HG02588 (cell line): ENCODE measurements at regions not wholly inside any gene's neighbourhood (a gene's known extent, or its start where the extent isn't known, plus 50 kb on each side); places are given as distances from the start of the nearest gene placed in this dataset.
"Not testable (repeated sequence)": the region's sequence is repeated elsewhere in the genome, so short reads cannot be mapped to it uniquely, and the experiment has no call there.

Experiments
- ATAC-seq: cut with Tn5 transposase; IDR thresholded peaks from one replicate; pipeline ENCODE4 v1.9.1; 2021; ENCODE audit warnings: mild to moderate bottlenecking, moderate library complexity; ENCODE audit not compliant: unreplicated experiment

DNA sequence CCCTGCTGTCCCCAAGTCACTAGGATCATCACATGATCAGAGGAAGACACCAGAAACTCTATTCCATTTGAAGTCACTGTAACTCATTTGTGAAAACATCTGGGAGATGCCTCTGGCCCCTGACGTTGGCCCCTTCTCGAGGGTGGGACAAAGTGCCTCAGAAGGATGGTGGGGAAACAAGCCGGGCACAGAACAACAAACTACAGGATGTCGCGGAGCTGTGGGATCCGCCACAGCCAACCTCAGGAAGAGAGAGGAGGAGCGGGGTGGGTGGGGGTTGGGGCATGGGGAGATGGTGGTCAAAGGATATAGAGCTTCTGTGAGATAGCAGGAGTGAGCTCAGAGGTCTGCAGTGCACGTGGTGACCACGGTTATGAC is 265.6 kb upstream of the TCERG1L start:
- no peak for ATAC-seq

- ATAC-seq: no peak
These were observed 266.4 kb upstream of the TCERG1L start for GRCh38 chr10:131577786-131578471.

DNA sequence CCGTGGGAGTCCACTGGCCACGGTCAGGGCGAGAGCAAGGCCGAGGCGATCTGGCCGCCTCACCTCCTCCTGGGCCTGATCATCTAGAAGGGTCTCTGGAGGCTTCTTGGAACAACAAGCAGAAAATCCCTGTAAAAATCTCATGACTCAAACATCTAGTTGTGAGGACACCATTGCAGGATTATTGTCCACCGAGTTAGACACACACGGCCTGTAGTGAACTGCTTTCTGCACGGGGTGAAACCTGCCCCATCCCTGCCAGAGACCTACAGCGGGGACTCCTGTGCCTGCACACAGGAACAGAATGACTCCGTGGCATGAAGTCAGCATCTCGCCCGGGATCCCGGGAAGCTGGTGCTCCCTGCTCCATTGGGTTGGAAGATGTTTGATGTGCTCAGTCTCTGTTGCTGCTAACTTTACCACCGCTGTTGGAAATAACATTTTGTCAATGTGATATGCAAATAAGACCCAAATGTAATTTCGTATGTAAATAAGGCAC is 267.0 kb upstream of the TCERG1L start:
- no peak for ATAC-seq

DNA sequence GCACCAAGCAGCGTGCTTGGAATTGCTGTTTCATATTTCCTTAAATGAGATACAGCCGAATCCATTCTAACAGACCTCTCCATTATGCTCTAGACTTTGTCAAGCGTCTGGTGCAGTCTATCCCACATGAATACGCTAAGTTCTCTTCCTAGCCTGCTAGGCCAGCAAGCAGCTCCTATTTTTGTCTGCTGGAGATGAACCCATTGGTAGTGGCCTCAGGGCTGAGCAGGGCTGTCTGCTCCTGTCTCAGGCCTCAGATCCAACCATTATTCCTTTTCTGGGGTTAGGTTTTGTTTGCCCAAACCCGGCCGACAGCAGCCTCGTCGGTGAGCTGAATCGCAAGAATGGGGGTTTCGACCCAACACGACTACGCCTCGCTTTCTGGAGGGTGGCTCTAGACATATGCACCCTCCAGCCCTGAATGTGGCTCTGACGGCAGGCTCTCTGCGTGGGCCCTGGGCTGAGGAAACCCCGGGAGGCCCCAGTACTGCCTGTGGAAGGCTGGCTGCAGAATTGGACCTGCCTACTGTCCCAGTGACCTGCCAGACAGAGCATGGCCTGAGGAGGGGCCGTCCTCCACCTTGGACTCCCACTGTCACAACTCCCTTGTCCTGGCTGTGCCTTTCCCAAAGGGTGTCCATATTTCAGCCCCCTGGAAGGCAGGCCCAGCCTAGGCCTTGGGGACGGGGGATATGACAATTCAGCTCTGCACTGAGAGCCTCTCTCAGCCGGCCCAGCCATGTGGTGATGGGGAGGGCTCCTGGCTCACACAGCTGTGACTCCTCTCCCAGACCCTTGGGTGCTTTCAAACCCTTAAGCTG is 267.9 kb upstream of the TCERG1L start:
- no peak for ATAC-seq

DNA sequence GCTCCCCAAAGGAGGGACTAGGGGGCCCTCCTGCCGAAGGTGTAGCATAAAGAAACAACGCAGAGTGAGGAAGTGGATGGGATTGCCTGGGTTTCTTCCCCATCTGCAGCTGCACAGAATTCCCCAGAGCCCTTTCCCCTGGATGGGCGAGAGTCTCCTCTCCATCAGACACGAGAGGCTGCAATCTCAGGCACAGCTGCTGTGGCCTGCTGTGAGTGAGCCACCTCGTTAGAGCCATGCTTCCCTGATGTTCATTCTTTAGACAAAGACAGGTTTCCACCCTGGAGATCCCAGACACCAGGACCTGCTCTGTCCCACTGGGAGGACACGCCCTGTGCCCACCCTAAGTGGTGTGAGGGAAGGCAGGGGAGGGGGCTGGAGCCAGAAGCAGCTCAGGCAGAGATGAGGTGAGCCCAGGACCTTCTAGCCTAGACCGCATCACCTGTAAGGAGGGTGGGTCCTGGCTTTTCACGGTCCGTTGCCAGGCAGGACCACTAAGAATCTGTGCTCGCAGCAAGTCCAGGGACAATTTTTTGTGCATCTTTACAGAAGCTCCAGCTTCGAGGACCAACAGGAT is 268.6 kb upstream of the TCERG1L start:
- no peak for ATAC-seq

DNA sequence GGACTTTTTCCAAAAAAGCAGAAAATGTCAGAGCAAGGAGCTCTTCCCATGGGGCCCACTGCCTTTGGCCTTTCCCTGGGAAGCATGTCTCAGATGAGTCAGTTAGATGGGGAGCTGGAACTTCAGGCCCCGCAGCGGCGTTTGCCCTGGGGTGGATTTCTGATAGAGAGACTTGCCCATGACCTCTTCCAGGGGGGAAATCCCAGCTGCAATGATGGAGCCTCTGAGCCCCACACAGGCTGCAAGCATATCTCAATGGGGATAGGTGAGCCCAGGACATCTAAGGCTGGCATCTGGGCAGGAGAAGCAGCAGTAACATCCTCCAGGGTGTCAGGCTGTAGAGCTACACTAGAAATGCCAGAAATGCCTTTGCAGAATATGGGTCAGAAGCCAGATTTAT is 269.2 kb upstream of the TCERG1L start:
- ATAC-seq: no peak

DNA sequence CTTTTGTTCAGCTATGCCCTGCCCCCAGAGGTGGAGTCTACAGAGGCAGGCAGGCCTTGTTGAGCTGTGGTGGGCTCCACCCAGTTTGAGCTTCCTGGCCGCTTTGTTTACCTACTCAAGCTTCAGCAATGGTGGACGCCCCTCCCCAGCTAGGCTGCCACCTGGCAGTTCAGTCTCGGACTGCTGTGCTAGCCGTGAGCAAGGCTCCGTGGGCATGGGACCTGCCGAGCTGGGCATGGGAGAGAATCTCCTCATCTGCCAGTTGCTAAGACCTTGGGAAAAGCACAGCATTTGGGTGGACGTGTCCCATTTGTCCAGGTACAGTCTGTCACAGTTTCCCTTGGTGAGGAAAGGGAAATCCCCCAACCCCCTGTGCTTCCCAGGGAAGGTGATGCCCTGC is 270.0 kb upstream of the TCERG1L start:
- ATAC-seq: not testable (repeated sequence)

GRCh38 chr10:131584287-131584686 is 272.8 kb upstream of the TCERG1L start:
- no peak for ATAC-seq

- ATAC-seq: no peak
These were observed 274.2 kb upstream of the TCERG1L start for GRCh38 chr10:131585761-131586160.

- no peak for ATAC-seq
These were observed 275.4 kb upstream of the TCERG1L start for GRCh38 chr10:131586958-131587357.

DNA sequence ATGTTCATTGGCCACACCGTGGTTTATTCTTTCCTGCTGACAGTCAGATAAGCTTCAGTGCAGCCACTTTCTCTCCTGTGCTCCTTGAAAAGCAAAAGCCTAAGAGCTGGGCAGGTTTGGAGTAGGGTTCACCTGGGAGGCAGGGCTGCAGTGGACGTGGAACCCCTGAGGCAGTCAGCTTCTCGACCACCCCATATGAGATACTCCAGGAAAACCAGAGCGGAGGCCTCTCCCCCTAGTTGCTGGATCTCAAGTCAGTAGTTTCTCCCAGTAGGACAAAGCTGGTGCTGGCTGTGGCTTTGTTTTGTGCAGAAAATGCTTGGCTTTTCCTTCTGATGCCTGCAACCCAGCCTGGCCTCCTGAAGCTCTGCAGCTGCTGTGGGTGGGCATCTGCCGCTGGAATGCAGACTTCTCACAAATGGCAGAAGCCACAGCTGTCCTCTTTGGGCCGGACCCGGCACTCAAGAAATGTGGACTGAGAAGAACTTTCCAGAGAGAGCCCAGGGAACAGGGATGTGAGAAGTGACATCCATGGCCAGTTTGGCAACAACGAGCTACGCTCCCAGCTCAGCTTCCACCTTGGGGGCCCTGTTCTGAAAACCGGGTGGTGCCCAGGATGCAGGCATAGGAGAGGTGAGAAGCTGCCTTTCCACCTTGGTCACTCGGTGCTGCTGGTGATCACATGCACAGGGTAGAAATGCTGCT is 276.6 kb upstream of the TCERG1L start:
- no peak for ATAC-seq

DNA sequence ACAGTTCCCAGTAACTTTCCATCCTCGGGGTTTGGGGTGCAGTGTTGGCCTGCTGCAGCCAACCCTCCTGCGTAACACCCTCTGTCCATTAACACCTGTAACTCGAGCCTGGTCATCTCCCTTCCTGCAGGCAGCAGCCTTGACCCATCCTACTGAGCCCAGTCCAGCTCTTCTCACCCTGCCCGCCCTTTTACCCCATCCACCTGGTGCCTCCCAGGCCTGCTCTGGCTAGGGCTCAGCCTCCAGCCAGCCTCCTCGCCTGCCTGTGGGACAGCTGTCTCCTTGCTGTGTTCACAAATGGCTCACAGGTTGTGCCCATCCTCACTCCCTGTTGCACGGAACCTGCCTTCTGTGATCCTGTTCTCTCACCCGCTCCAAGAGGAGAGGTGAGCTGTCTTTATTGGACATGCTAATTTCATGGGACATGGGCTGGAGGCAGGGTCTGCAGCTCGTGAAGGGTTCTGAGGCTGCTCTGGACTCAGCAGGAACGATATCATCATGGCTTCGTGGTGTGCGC is 277.2 kb upstream of the TCERG1L start:
- no peak for ATAC-seq

GRCh38 chr10:131590567-131590966 is 279.0 kb upstream of the TCERG1L start:
- no peak for ATAC-seq

DNA sequence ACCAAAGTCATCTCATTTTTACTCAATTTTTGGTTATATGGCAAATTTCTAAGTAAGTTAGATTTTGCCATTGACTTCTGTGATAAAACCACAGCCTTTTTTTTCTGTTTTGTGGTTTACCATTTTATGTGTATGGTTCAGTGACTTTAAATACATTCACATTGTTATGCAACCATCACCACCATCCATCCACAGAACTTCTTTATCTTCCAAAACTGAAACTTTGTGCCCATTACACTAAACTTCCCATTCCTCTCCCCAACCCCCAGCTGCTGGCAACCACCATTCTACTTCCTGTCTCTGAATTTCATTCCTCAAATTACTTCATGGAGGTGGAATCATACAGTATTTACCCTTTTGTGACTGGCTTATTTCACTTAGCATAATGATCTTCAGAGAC is 280.4 kb upstream of the TCERG1L start:
- ATAC-seq: no peak

DNA sequence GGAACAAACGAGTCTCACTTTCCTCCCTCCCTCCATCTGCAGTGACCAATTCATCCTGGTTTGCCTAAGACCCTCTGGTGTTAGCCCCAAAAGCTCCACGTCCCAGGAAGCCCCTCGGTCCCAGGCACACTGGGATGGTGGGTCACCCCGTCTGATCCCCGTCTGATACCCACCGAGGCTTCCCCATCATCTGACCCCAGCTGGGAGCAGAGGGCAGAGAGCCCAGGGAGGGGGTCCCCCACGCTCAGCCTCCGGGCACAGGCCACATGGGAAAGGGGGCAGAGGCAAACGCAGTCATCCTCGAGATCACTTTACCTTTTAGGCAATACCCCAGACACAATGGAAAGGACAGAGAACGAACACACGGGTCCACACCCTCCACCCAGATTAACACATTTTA is 291.6 kb upstream of the PPP2R2D start:
- ATAC-seq: no peak

- ATAC-seq: no peak
These were observed 285.7 kb upstream of the PPP2R2D start for GRCh38 chr10:131615150-131615549.

GRCh38 chr10:131616040-131616439 is 284.8 kb upstream of the PPP2R2D start:
- ATAC-seq: no peak

DNA sequence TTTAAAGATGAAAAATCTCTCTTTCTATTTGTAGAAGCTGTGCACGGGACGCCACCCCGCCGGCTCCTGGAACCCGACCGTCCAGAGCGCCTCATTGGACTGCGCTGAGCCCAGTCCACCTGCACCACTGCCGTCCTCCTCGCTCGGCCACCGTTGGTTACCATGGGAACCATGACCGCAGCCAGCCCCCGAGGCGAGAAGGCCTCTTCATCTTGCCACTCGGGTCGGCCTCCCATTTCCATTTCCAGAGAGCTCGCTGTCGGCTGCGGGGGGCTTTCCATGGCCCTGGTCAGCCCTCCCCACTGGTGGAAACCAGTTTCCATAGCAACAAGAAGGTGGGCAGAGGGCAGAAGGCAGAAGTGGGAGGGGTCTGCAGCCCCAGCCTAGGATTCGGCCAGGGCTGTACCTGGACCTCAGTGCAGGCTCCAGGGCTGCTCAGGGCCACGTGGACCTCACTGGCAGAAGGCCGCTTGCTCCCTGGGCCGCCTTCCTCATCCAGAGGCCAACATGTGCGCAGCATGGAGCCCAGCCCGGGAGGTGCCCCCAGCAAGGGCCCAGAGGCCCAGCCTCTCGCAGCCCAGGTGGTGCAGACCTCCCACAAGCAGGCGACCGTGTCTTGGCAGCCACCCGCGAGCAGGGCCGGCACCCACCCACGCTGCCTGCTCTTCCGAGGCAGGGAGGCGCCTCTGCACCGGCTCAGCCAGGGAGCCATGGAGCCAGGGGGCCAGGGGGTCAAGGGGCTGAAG is 283.5 kb upstream of the PPP2R2D start:
- no peak for ATAC-seq

DNA sequence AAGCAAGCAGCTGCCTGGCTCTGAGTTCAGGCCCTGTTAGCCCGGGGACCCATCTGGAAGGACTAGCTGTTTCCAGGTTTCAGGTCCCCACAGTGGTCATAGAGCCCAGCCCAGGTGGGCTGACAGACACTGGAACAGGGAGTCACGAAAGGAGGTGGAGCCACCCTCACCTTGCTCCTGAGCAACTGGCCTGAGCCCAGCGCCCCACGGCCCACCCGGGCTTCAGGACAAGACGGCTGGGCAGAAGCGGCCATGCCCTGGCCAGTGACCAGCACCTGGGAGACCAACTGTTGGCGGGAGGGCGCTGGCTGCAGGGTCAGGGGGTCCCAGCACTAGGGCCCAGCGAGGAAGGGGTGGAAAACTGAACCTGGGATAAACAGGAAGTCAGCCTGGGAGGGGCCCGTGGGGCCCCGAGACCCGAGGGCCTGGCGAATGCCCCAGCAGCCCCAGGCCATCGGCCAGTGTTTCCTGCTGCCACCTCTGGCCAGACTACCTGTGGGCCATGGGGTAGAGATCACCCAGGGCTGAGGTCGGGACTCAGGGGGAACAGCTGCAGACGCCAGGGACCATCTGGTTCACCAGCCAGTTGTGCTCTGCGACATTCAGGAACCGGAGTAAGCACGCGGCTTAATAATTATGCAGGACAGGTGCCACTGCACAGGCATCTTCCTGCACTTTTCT is 282.1 kb upstream of the PPP2R2D start:
- no peak for ATAC-seq

DNA sequence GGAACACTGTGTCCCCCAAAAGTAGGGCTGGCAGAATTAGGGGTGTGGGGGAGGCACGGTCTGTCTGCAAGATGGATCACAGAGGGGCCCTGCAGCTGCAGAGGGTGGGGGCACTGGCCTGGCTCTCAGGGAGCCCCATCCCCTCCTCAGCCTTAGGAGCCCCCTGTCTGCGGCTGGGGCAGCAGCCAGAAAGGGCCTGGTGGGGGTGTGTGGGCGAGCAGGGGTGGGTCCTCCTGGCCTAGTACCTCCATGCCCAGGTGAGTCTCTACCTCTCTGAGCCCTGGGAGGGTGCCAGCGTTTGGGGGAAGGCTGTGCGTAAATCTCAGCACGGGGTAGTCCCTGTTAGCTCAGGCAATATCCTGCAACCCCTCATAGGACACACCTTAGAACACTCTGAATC is 280.5 kb upstream of the PPP2R2D start:
- no peak for ATAC-seq
